Activated CD4-positive, alpha-beta T cell treated with anti-CD3 and anti-CD28 coated beads for 1 hour (primary cell): ENCODE measurements at regions not wholly inside any gene's neighbourhood (a gene's known extent, or its start where the extent isn't known, plus 50 kb on each side); places are given as distances from the start of the nearest gene placed in this dataset.

Experiments used
- DNase-seq: peaks from one replicate; pipeline ENCODE4 v3.0.0-alpha.2; 2020

DNA sequence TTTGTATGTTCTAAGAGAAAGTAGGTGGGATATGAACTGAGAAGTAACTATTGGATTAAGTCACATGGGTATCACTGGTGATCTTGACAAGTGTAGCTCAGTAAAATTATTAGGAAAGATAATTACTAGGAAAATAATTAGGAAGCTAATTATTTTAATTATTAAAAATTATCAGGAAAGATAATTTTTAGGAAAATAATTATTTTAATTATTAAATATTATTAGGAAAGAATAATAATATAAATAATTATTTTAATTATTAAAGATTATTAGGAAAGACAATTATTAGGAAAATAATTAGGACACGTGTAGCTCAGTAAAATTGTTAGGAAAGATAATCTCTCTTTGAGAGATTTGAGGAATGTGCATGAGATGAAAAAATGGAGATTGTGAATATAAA, 623.4 kb upstream of the PIK3C3 start:
- no peak for DNase-seq

DNA sequence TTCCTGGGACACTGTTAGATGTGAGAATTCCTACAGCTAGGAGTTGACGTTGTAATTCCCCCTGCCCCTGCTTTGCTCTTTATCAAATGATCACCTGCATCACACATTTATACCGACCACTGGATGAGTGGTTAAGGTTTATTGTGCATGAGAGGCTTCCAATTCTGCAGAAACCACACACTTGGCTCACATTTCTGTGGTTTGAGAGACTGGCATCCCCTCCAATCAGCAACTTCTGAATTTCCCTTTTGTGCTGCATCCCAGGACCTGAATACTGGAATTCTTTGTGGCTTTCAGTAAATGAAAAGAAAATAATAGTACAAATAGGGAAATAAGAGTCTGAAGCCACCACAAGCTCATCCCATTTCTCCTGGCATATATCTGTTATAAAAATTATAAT, 628.7 kb upstream of the PIK3C3 start:
- DNase-seq: no peak

GRCh38 chr18:41324934-41325333, 630.1 kb upstream of the PIK3C3 start:
- DNase-seq: no peak

DNA sequence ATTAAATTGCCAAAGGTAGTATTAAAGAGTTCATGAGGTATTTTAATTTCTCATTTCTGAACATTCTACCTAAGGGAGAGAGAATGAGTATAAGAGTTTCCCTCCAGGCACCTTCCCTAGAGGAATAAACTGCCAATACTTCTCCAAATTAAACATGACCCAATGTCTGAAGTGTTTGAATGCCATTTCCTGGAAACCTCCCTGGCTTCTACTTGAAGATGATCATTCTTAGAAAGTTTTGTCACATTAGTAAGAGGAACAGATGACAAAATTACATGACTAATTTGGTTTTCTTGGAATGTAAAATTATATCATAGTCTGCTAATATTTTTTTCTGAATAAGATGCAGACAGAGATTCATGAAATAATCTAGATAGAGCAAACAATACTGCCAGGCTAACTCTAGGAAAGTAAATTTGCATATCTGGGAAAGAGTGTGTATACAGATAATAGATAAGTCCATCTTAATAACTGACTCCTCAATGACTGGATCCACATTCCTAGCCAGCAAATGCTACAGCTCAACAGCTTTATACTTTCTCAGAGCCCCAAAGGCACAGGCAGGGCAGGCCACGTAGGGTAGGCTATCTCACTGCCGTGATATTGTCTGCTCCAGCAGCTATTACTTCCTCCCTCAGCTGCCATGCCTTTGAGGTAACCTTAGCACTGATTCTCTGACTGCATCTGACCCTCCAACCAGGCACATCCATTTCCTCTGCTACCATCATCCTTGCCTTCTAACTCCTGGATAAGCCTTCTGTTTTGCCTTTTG, 630.8 kb upstream of the PIK3C3 start:
- no peak for DNase-seq

GRCh38 chr18:41323044-41323443, 632.0 kb upstream of the PIK3C3 start:
- DNase-seq: no peak

GRCh38 chr18:41320100-41320499, 634.9 kb upstream of the PIK3C3 start:
- DNase-seq: no peak

DNA sequence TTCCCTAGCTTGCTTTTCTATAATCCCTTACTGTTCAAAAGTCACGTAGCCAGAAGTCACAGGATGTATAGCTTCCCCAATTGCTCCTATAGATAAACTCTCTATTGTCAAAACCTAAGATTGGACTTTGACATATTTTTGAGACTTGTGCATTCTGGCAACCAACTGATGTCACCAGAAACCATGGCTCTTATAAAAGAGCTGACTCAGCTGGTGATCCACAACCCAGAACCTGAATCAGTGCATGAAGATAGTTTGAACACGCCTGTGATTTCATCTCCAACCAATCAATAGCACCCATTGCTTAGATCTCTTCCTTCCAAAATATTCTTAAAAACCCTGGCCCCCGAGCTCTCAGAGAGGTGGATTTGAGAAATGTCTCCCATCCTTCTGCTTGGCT, 639.9 kb upstream of the PIK3C3 start:
- no peak for DNase-seq

- DNase-seq: no peak
Observed at GRCh38 chr18:41311571-41312547, 643.2 kb upstream of the PIK3C3 start.

DNA sequence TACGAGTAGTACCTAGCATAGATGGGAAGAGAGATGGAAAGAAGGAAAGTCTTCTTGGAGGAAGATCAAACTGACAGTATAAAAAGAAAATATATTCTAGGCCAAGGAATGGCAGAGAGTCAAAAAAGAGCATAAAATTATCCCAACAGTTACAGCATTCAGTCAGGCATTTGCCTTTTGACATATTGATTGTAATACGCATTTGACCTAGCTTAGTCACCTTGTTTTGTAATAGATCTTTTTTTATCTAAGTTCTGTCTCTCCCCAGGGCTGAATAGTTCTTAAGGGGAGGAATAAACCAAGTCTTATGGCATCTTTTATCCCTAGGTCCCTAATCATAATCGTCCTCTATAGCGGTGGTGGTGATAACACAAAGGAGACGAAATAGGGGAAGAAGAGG, 657.3 kb upstream of the PIK3C3 start:
- DNase-seq: no peak

- DNase-seq: no peak
Observed at GRCh38 chr18:41269294-41269693, 685.7 kb upstream of the PIK3C3 start.

DNA sequence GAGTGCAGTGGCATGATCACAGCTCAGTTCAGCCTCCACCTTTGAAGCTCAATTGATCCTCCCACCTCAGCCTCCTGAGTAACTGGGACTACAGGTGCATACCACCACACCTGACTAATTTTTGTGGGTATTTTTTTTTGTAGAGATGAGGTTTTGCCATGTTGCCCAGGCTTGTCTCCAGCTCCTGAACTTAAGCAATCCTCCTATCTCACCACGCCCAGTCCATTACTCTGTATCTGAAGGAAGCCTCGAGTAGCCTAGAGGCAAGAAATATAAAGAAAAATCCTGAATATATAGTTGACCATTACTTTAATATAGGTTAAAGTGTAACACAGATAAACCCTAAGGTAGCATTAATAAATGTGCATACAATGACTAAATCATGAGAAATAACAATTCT, 686.8 kb upstream of the PIK3C3 start:
- DNase-seq: no peak

DNA sequence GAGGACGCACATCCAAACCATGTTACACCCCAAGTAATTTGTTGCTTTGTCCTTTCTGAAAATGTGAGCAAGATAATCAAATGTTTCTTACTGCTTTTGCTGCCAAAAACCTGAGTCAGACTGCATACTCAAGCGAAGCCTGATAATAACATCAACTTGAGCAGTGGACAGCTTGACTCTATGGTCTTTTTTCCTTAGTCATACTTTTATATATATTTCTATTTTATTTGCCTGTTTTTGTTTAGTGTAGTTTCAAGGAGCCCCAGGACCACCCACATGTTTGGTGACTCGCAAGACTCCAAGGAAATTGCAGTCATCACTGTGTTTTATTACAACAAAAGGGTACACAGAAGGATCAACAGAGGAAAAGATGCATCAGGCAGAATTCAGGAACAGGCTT, 688.4 kb upstream of the PIK3C3 start:
- DNase-seq: no peak

DNA sequence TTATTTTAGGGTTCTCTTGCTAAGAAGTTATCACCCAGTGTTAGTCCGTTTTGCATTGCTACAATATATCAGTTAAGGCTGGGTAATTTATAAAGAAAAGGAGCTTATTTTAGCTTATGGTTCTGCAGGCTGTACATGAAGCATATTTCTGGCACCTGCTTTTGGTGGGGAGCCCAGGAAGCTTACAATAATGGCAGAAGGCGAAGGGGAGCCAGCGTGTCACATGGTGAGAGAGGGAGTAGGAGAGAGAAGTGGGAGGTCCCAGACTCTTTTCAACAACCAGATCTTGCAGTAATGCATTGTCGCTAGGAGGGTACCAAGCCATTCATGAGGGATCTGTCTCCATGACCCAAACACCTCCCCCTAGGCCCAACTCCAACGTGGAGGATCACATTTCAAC, 688.8 kb upstream of the PIK3C3 start:
- DNase-seq: no peak

- no peak for DNase-seq
Observed at GRCh38 chr18:41265047-41265446, 690.0 kb upstream of the PIK3C3 start.

- no peak for DNase-seq
Observed at GRCh38 chr18:41263956-41264355, 691.1 kb upstream of the PIK3C3 start.

- DNase-seq: no peak
Observed at GRCh38 chr18:41262688-41263087, 692.3 kb upstream of the PIK3C3 start.

- DNase-seq: no peak
Observed at GRCh38 chr18:41244591-41245037, 710.4 kb upstream of the PIK3C3 start.

GRCh38 chr18:41237317-41237716, 717.7 kb upstream of the PIK3C3 start:
- no peak for DNase-seq

- no peak for DNase-seq
Observed at GRCh38 chr18:41231681-41232080, 723.4 kb upstream of the PIK3C3 start.

DNA sequence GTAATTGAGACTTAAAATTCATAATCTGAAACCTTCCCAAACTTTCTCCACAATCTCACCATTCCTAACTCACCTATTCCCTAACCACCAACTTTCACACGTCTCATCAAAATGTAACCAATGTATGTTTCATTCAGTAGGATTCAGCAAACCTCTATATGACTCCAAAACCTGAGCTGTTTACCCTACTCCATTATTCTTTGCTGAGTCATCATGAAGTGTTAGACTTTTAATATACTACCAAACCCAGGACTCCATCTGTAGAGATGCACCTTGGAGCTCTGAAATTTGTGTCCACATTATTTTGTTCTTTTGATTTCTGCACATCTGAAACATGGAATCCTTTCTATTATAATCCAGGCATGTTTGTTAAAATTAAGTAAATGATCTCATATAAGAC, 727.0 kb upstream of the PIK3C3 start:
- no peak for DNase-seq

DNA sequence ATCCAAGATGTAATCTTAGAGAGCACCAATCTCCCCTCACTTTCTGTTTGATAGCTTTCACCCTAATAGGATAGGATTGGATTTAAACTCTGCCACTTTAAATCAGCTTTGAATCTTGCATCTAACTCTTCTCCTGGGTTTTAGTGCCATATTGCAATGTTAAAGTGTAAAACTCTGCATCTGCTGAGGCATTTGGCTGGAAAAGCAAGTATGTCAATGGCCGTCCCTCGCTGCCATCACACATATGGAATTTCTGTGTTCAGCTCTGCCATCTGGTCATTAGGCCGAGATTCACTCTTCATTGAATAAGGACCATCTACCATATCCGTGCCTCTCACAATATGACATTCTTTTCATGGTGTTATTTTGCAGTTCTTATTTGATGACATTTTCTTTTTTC, 728.1 kb upstream of the PIK3C3 start:
- DNase-seq: no peak

DNA sequence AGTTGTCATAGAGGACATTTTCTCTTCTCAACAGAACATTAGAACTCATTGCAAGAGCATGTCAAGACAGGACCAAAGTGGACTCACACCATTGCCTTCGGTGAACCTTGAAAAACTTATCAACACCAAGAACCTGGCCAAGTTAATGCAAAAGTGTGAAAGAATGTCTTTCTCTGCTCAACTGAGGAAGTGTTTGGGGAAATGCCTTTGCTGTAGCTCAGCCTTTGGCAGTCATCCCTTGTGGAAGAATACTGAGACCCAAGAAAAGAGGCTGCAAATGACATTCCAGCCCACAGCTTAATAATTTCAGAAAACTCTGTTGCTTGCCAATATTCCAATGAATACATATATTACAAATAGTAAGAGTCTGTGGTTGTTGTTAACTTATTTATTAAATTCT, 728.8 kb upstream of the PIK3C3 start:
- no peak for DNase-seq

DNA sequence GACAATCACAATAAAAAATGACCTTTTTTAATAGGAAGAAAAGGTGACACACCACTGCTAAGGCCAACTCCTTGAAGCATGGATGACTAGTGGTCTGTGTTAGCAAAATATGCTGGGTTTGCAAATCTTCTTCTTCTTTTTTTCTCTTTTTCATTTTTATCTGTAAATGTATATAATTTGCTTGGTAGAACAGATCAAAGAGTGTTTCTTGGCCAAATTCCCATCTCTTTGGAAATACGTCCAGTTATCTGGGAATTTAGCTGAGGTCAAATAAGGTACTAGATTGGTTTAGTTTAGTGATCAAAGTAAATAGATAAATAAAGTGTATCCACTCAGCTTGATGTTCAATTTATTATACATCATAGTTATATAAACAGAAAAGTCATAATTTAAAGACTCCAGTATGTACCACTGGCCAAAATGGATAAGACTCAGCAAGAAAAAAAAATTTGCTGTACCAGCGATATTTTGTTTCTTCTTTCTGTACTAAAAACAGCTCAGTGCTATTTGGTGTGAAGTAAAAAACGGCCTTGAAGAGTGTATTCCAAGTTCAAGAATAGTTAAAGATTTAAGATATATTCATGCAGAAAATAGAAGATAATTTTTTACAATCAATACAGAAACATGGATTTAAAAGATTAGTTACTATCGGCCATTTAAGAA, 738.6 kb upstream of the PIK3C3 start:
- DNase-seq: no peak

GRCh38 chr18:41207706-41208105, 747.3 kb upstream of the PIK3C3 start:
- DNase-seq: no peak
